Heart left ventricle (tissue), 13 donors: ENCODE measurements at regions not wholly inside any gene's neighbourhood (a gene's known extent, or its start where the extent isn't known, plus 50 kb on each side); places are given as distances from the start of the nearest gene placed in this dataset.

ENCODE experiments used
- POLR2A ChIP-seq, 2 donors: fragments of 450-650 bp; IDR thresholded peaks; one replicate each; pipeline ENCODE4 v1.6.1; 2017; ENCODE audit warnings: antibody characterized with exemption in 2 of 2, mild to moderate bottlenecking in 2 of 2, moderate library complexity in 2 of 2
- TF ChIP-seq, protein P1 (sequence below), 12 donors: fragments of 200-600 bp; sonication (generic) in 4 of 12; IDR thresholded peaks; one replicate each; pipeline versions ENCODE4 v1.5.0 to v1.8.0; 2018 to 2022; ENCODE audit warnings: antibody characterized with exemption in 12 of 12, mild to moderate bottlenecking in 5 of 12
- donor health status: ischemic (EF 13 %, LVEDD 7.1; RV severe dilation, severe dysfunction).
- donor health status: DM: no; HTN: yes; CAD: no.
- donor health status: DM: no; HTN: no; CAD: no.
- donor health status: ischemic (EF 25% LVEDD 6.9; RV normal size, moderate dysfunction).
- donor health status: ischemic (EF 25% LVEDD 5.7; RV mildly dilated, moderate dysfunction).
- donor health status: ischemic (EF 35%, LVEDD 5.7; RV mildly dilated, moderate dysfunction).
- donor health status: nonischemic (EF 11% LVEDD 7.7; RV severe dilation, severe dysfunction).
- donor health status: DM: yes; HTN: yes; CAD: no.
- donor health status: PGD.
- donor health status: ischemic (EF 29% LVEDD 5.4; RV normal size, mild dysfunction).
- donor health status: nonischemic (EF 23%, LVEDD 6.1; RV moderate dilation, normal function).

DNA sequence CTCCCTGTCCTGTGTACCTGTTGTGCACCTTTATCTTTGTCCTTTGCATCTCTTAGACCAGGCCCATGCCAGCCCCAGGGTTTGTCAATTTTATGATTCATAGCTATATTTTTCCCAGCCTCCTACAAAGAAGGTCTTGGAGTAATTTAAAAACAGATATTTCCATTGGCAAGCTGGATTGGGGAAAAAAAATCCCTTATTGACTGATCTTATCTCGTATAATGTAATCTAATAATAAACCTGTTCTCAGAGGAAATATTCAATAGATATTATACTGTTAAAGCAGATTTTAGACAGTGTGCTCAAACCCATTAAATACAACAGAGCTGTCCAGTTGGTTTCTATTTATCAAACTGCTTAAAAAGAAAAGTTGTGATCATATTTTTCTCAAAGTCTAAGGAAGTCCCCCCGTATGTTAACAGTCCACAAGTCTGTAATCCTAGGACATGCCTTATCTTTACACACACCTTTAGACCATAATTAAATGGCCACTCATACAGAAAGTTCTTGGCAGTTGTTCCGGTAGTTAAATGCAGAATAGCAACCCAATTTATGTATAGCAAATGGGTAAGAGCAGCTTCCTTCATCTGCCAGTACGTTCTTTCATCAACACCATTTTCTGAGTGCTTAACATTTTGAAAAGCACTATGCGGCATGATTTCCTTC lies 700.9 kb upstream of the NR2F2 start:
- TF ChIP-seq, protein P1, sequence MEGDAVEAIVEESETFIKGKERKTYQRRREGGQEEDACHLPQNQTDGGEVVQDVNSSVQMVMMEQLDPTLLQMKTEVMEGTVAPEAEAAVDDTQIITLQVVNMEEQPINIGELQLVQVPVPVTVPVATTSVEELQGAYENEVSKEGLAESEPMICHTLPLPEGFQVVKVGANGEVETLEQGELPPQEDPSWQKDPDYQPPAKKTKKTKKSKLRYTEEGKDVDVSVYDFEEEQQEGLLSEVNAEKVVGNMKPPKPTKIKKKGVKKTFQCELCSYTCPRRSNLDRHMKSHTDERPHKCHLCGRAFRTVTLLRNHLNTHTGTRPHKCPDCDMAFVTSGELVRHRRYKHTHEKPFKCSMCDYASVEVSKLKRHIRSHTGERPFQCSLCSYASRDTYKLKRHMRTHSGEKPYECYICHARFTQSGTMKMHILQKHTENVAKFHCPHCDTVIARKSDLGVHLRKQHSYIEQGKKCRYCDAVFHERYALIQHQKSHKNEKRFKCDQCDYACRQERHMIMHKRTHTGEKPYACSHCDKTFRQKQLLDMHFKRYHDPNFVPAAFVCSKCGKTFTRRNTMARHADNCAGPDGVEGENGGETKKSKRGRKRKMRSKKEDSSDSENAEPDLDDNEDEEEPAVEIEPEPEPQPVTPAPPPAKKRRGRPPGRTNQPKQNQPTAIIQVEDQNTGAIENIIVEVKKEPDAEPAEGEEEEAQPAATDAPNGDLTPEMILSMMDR (IDR thresholded peaks at IDR 0.05) = no peak
- TF ChIP-seq POLR2A (IDR thresholded peaks at IDR 0.05) = no peak
